Effector memory CD4-positive, alpha-beta T cell (primary cell): ENCODE measurements at regions not wholly inside any gene's neighbourhood (a gene's known extent, or its start where the extent isn't known, plus 50 kb on each side); places are given as distances from the start of the nearest gene placed in this dataset.

Source experiments
- DNase-seq, 3 donors: peaks; one replicate each; pipeline ENCODE4 v3.0.0-alpha.2; 2020
- H3K27ac ChIP-seq: 2 replicates; pipeline ENCODE4 v1.7.0; 2013; ENCODE audit warnings: mild to moderate bottlenecking, low read length, moderate library complexity; ENCODE audit not compliant: insufficient read depth, poor library complexity, severe bottlenecking
- H3K27me3 ChIP-seq: replicated peaks from 2 replicates; pipeline ENCODE4 v1.7.0; 2013; ENCODE audit warnings: mild to moderate bottlenecking, low read length; ENCODE audit not compliant: insufficient read depth, control insufficient read depth, poor library complexity, severe bottlenecking
- H3K36me3 ChIP-seq: 2 replicates; pipeline ENCODE4 v1.7.0; 2013; ENCODE audit warnings: mild to moderate bottlenecking, low read length, moderate library complexity; ENCODE audit not compliant: control insufficient read depth, insufficient read depth
- H3K4me1 ChIP-seq: 2 replicates; pipeline ENCODE4 v1.7.0; 2013; ENCODE audit warnings: low read length, mild to moderate bottlenecking; ENCODE audit not compliant: control insufficient read depth, insufficient read depth, poor library complexity, severe bottlenecking
- H3K4me3 ChIP-seq: 2 replicates; pipeline ENCODE4 v1.7.0; 2013; ENCODE audit warnings: low read length, low read depth, mild to moderate bottlenecking; ENCODE audit not compliant: insufficient read depth, poor library complexity, severe bottlenecking
- H3K9me3 ChIP-seq: 2 replicates; pipeline ENCODE4 v1.7.0; 2013; ENCODE audit warnings: mild to moderate bottlenecking, low read length, moderate library complexity; ENCODE audit not compliant: control insufficient read depth

- no peak overlapping the region for H3K27ac ChIP-seq
These were observed 2293.3 kb upstream of the C9orf72 start for GRCh38 chr9:29866556-29866955.

GRCh38 chr9:29873579-29873978 lies 2300.3 kb upstream of the C9orf72 start:
- H3K9me3 ChIP-seq: no peaks in the 10 kb centered on the region
- no peaks in the 10 kb centered on the region for H3K36me3 ChIP-seq
- H3K4me1 ChIP-seq: no peaks in the 10 kb centered on the region
- H3K4me3 ChIP-seq: no peak overlapping the region
- H3K27me3 ChIP-seq: no peaks in the 10 kb centered on the region
- DNase-seq: no peak
- no peak overlapping the region for H3K27ac ChIP-seq

More at GRCh38 chr9:29866556-29866955, 2293.3 kb upstream of the C9orf72 start:
- no peak for DNase-seq
- H3K36me3 ChIP-seq: no peaks in the 10 kb centered on the region
- no peaks in the 10 kb centered on the region for H3K4me1 ChIP-seq
- no peaks in the 10 kb centered on the region for H3K9me3 ChIP-seq
- H3K27me3 ChIP-seq: no peaks in the 10 kb centered on the region
- no peak overlapping the region for H3K4me3 ChIP-seq

- Histone ChIP-seq H3K27ac (no peak overlapping the region), H3K4me3 (no peak overlapping the region), H3K4me1 (no peaks in the 10 kb centered on the region), H3K27me3 (no peaks in the 10 kb centered on the region), H3K9me3 (no peaks in the 10 kb centered on the region), H3K36me3 (no peaks in the 10 kb centered on the region)
- DNase-seq: no peak
These were observed 2302.3 kb upstream of the C9orf72 start for GRCh38 chr9:29875547-29875946.

- Histone ChIP-seq H3K9me3 (no peaks in the 10 kb centered on the region), H3K27me3 (no peaks in the 10 kb centered on the region), H3K27ac (no peak overlapping the region), H3K36me3 (no peaks in the 10 kb centered on the region), H3K4me1 (no peaks in the 10 kb centered on the region), H3K4me3 (no peak overlapping the region)
- DNase-seq: no peak
These were observed 2309.5 kb upstream of the C9orf72 start for GRCh38 chr9:29882767-29883166.

DNA sequence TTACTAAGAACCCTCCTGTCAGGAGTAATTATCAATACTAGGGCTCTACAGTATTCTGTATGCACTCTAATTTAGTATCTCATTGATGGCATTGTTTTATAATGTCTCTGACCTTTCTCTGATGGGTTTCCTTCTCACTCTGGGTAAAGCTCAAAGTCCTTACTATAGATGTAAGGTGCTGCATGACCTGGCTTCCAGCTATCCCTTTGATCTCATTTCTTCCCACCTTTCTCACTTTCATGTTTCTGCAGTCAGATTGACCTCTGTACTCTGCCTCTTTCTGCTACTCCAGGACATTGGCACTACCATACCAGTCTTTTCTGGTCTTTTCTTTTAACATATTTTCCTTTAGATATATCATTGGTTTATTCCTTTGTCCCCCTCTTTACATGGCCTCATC lies 2332.8 kb upstream of the C9orf72 start:
- Histone ChIP-seq H3K4me1 (no peaks in the 10 kb centered on the region), H3K36me3 (no peaks in the 10 kb centered on the region), H3K4me3 (no peak overlapping the region), H3K9me3 (no peaks in the 10 kb centered on the region), H3K27ac (no peak overlapping the region), H3K27me3 (no peaks in the 10 kb centered on the region)
- DNase-seq: no peak

DNA sequence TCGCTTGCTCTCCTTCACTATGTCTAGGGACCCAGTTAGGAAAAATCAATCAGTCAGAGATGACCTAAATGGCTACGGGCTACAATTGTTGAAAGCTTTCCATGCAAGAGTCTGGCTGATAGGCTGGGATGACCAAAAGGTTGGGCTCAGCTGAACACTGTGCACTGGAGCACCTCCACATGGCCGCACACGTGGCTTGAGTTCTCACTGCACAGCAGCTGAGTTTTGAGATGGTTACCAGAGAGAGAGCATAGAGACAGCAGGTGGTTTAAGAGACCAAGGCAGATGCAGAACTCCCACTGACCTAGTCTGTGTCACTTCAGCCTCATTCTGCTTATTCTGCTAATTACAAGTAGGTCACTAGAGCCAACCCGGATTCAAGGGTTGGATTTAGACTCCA lies 2354.8 kb upstream of the C9orf72 start:
- Histone ChIP-seq H3K36me3 (no peaks in the 10 kb centered on the region), H3K4me1 (no peaks in the 10 kb centered on the region), H3K27ac (no peak overlapping the region), H3K9me3 (no peaks in the 10 kb centered on the region), H3K27me3 (no peaks in the 10 kb centered on the region), H3K4me3 (no peak overlapping the region)
- no peak for DNase-seq

GRCh38 chr9:29939559-29939958 lies 2366.3 kb upstream of the C9orf72 start:
- no peak overlapping the region for H3K4me3 ChIP-seq
- H3K27ac ChIP-seq: no peak overlapping the region
- H3K36me3 ChIP-seq: no peaks in the 10 kb centered on the region
- no peaks in the 10 kb centered on the region for H3K9me3 ChIP-seq
- H3K27me3 ChIP-seq: no peaks in the 10 kb centered on the region
- DNase-seq: no peak
- no peaks in the 10 kb centered on the region for H3K4me1 ChIP-seq

DNA sequence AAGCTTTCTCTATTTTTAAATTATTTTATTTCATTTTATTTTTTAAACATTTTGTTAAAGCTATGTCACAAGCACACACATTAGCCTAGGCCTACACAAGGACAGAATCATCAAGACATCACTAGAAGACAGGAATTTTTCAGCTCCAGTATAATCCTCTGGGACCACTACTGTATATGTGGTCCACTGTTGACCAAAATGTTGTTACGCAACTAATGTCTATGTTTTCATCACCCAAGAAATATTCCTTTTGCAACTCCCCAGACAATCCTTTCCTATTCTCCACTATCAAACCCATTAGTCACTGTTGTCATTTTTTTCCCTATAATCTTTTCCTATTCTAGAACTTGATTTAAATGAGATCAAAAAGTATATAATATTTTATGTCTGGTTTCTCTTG lies 2371.7 kb upstream of the C9orf72 start:
- Histone ChIP-seq H3K27me3 (no peaks in the 10 kb centered on the region), H3K4me1 (no peaks in the 10 kb centered on the region)

DNA sequence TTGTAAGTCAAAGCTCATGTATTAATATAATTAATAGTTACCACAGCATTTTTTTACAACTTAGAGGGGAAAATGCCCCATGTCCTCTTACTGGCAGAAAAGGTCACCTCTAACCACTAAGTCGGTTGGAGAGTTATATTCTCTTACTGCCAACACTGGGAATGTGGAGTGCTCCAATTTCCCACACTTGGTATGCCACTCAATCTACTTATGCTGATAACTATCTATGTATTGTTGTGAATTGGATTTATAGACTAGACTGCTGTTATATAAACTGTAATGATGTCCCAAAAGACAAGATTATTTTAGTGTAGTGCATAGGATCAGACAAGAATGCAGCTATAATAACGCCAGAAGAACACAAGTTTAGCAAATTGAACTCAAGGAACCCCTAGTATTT lies 2385.2 kb upstream of the C9orf72 start:
- Histone ChIP-seq H3K27ac (no peak overlapping the region), H3K36me3 (no peaks in the 10 kb centered on the region), H3K27me3 (no peaks in the 10 kb centered on the region), H3K4me3 (no peak overlapping the region), H3K4me1 (no peaks in the 10 kb centered on the region), H3K9me3 (no peaks in the 10 kb centered on the region)
- no peak for DNase-seq

More for the DNA sequence above, 2371.7 kb upstream of the C9orf72 start:
- Histone ChIP-seq H3K36me3 (no peaks in the 10 kb centered on the region), H3K9me3 (no peaks in the 10 kb centered on the region), H3K27ac (no peak overlapping the region), H3K4me3 (no peak overlapping the region)
- DNase-seq: no peak

GRCh38 chr9:29965834-29966233 lies 2392.6 kb upstream of the C9orf72 start:
- Histone ChIP-seq H3K27me3 (no peaks in the 10 kb centered on the region), H3K9me3 (no peaks in the 10 kb centered on the region), H3K4me1 (no peaks in the 10 kb centered on the region), H3K36me3 (no peaks in the 10 kb centered on the region), H3K27ac (no peak overlapping the region), H3K4me3 (no peak overlapping the region)
- no peak for DNase-seq

- Histone ChIP-seq H3K9me3 (no peaks in the 10 kb centered on the region), H3K27me3 (no peaks in the 10 kb centered on the region), H3K27ac (no peak overlapping the region), H3K4me3 (no peak overlapping the region), H3K4me1 (no peaks in the 10 kb centered on the region), H3K36me3 (no peaks in the 10 kb centered on the region)
- DNase-seq: no peak
These were observed 2393.0 kb upstream of the C9orf72 start for GRCh38 chr9:29966247-29966646.
